HepG2 (cell line): ENCODE measurements at regions not wholly inside any gene's neighbourhood (a gene's known extent, or its start where the extent isn't known, plus 50 kb on each side); places are given as distances from the start of the nearest gene placed in this dataset.
"Not testable (repeated sequence)": the region's sequence is repeated elsewhere in the genome, so short reads cannot be mapped to it uniquely, and the experiment has no call there.

ENCODE experiments used
- CREM ChIP-seq, 2 experiments: sonication (generic) in 1 of 2; formaldehyde crosslinking in 1 of 2; IDR thresholded peaks; 2 replicates each; pipeline versions ENCODE4 v1.4.0 to v1.6.1; 2016 to 2020; ENCODE audit warnings: antibody characterized with exemption in 1 of 2, mild to moderate bottlenecking in 1 of 2, missing genetic modification reagents in 1 of 2
- EP300 ChIP-seq, 3 experiments: sonication (generic) in 1 of 3; formaldehyde crosslinking in 1 of 3; IDR thresholded peaks; 2 replicates each; pipeline versions ENCODE4 v1.5.1 to v1.6.1; 2011 to 2020; ENCODE audit warnings: low read depth in 2 of 3, low read length in 2 of 3, borderline replicate concordance in 1 of 3, improper control_type of control experiment in 1 of 3, mild to moderate bottlenecking in 1 of 3, missing genetic modification reagents in 1 of 3, moderate library complexity in 1 of 3
- ETV5 ChIP-seq: IDR thresholded peaks from 2 replicates; pipeline ENCODE4 v1.6.1; 2018; ENCODE audit warnings: missing biosample characterization, missing genetic modification reagents, inconsistent platforms, borderline replicate concordance
- LCORL ChIP-seq, 2 experiments: fragments of 450-650 bp in 1 of 2; sonication (generic) in 1 of 2; formaldehyde crosslinking in 1 of 2; IDR thresholded peaks; 2 replicates each; pipeline versions ENCODE4 v1.5.0 to v1.6.1; 2017 to 2020; ENCODE audit warnings: antibody characterized with exemption in 1 of 2, missing genetic modification reagents in 1 of 2
- TARDBP ChIP-seq: sonication (generic); formaldehyde crosslinking; IDR thresholded peaks from 2 replicates; pipeline ENCODE4 v1.8.0; 2022; ENCODE audit warnings: mild to moderate bottlenecking, missing genetic modification reagents
- ZNF235 ChIP-seq: sonication (generic); formaldehyde crosslinking; IDR thresholded peaks from 2 replicates; pipeline ENCODE4 v1.8.1; 2023; ENCODE audit warnings: mild to moderate bottlenecking, missing genetic modification reagents, borderline replicate concordance
- TF ChIP-seq, protein P1 (sequence below): IDR thresholded peaks from 2 replicates; pipeline ENCODE4 v1.6.1; 2016
- TF ChIP-seq, protein P2 (sequence below): sonication (generic); formaldehyde crosslinking; IDR thresholded peaks from 2 replicates; pipeline ENCODE4 v1.5.1; 2020; ENCODE audit warnings: missing genetic modification reagents, mild to moderate bottlenecking, borderline replicate concordance
- TF ChIP-seq, protein P3 (sequence below): sonication (generic); formaldehyde crosslinking; IDR thresholded peaks from 2 replicates; pipeline ENCODE4 v1.5.0; 2020; ENCODE audit warnings: missing genetic modification reagents
- TF ChIP-seq, protein P4 (sequence below): sonication (generic); formaldehyde crosslinking; IDR thresholded peaks from 2 replicates; pipeline ENCODE4 v1.5.1; 2020; ENCODE audit warnings: mild to moderate bottlenecking, missing genetic modification reagents, moderate library complexity
- TF ChIP-seq, protein P5 (sequence below): sonication (generic); formaldehyde crosslinking; IDR thresholded peaks from 2 replicates; pipeline ENCODE4 v1.4.0; 2020; ENCODE audit warnings: missing genetic modification reagents

DNA sequence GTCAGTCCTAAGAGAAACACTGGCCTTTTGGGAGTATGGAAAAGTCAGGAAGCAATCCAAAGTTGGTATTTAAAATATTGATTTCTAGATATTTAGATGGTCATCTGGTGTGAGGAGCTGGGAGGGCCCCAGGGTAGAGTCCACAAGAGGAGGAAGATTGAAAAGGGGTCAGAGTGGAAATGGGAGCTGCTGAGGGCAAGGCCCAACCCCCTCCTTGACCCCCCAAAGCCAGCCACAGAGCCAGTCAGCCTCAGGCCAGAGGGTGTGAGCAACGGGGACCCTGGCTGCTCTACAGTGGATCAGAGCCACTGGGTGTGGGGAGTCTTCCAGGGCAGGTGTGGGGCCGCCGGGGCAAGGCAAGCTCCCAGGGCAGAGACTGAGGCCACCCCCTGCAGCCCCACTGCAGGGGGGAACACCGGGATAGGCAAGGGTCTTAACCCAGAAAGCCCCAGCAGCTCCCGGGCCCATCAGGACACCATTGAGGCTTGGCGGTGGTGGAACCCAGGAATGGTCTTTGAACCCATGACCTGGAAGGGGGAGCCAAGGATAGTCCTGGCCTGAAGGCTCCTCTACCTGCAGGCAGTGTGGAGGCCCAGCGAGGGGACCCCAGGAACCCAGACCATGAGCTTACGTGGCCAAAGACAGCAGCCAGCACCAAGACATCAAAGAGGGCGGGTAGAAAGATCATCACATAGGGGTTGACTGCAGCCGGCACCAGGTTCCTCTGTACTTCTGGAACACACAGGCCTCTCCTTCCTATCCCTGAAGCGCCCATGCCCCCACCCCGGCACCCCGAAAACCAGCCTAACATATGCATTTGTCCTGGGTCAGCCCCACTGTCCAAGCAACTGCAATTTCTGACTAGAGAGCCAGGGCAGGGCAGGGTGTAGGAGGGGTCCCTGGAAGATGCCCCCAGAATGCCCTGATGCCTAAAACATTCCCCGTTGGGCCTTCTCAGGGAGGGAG is 51.3 kb upstream of the CSPG4 start (continued):
- TF ChIP-seq, protein P1, sequence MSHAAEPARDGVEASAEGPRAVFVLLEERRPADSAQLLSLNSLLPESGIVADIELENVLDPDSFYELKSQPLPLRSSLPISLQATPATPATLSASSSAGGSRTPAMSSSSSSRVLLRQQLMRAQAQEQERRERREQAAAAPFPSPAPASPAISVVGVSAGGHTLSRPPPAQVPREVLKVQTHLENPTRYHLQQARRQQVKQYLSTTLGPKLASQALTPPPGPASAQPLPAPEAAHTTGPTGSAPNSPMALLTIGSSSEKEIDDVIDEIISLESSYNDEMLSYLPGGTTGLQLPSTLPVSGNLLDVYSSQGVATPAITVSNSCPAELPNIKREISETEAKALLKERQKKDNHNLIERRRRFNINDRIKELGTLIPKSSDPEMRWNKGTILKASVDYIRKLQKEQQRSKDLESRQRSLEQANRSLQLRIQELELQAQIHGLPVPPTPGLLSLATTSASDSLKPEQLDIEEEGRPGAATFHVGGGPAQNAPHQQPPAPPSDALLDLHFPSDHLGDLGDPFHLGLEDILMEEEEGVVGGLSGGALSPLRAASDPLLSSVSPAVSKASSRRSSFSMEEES (CRISPR knock-in tag) = peak; percentile 19; the same call in 1 of the 2 replicates
- TF ChIP-seq TARDBP (CRISPR knock-in tag) (peak; percentile 37; the same call in 1 of the 2 replicates), CREM (IDR thresholded peaks at IDR 0.05) (peak; percentile 43; the same call in 1 of the 2 replicates), ZNF235 (0 out of 2 replicates have a peak, but pooled peaks have one; percentile 36), ETV5 (CRISPR knock-in tag) (peak; percentile 69; the same call in 1 of the 2 replicates), LCORL (CRISPR knock-in tag; IDR thresholded peaks at IDR 0.05) (peak; percentile 90), EP300 (IDR thresholded peaks at IDR 0.05; ENCODE audit: low read depth in 2 of 2, low read length in 2 of 2) (0 out of 4 replicates have a peak, but pooled peaks of 1 of the 2 experiments have one; percentile 40)
- not testable (repeated sequence) for TF ChIP-seq CREM (CRISPR knock-in tag; IDR thresholded peaks at IDR 0.05); LCORL (IDR thresholded peaks at IDR 0.05); EP300 (CRISPR knock-in tag; IDR thresholded peaks at IDR 0.05; ENCODE audit: borderline replicate concordance)
- TF ChIP-seq, protein P2, sequence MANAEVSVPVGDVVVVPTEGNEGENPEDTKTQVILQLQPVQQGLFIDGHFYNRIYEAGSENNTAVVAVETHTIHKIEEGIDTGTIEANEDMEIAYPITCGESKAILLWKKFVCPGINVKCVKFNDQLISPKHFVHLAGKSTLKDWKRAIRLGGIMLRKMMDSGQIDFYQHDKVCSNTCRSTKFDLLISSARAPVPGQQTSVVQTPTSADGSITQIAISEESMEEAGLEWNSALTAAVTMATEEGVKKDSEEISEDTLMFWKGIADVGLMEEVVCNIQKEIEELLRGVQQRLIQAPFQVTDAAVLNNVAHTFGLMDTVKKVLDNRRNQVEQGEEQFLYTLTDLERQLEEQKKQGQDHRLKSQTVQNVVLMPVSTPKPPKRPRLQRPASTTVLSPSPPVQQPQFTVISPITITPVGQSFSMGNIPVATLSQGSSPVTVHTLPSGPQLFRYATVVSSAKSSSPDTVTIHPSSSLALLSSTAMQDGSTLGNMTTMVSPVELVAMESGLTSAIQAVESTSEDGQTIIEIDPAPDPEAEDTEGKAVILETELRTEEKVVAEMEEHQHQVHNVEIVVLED (CRISPR knock-in tag) = peak; percentile 3; the same call in 1 of the 2 replicates
- TF ChIP-seq, protein P3, sequence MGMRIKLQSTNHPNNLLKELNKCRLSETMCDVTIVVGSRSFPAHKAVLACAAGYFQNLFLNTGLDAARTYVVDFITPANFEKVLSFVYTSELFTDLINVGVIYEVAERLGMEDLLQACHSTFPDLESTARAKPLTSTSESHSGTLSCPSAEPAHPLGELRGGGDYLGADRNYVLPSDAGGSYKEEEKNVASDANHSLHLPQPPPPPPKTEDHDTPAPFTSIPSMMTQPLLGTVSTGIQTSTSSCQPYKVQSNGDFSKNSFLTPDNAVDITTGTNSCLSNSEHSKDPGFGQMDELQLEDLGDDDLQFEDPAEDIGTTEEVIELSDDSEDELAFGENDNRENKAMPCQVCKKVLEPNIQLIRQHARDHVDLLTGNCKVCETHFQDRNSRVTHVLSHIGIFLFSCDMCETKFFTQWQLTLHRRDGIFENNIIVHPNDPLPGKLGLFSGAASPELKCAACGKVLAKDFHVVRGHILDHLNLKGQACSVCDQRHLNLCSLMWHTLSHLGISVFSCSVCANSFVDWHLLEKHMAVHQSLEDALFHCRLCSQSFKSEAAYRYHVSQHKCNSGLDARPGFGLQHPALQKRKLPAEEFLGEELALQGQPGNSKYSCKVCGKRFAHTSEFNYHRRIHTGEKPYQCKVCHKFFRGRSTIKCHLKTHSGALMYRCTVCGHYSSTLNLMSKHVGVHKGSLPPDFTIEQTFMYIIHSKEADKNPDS = 0 out of 2 replicates have a peak, but pooled peaks have one; percentile 1
- TF ChIP-seq, protein P4, sequence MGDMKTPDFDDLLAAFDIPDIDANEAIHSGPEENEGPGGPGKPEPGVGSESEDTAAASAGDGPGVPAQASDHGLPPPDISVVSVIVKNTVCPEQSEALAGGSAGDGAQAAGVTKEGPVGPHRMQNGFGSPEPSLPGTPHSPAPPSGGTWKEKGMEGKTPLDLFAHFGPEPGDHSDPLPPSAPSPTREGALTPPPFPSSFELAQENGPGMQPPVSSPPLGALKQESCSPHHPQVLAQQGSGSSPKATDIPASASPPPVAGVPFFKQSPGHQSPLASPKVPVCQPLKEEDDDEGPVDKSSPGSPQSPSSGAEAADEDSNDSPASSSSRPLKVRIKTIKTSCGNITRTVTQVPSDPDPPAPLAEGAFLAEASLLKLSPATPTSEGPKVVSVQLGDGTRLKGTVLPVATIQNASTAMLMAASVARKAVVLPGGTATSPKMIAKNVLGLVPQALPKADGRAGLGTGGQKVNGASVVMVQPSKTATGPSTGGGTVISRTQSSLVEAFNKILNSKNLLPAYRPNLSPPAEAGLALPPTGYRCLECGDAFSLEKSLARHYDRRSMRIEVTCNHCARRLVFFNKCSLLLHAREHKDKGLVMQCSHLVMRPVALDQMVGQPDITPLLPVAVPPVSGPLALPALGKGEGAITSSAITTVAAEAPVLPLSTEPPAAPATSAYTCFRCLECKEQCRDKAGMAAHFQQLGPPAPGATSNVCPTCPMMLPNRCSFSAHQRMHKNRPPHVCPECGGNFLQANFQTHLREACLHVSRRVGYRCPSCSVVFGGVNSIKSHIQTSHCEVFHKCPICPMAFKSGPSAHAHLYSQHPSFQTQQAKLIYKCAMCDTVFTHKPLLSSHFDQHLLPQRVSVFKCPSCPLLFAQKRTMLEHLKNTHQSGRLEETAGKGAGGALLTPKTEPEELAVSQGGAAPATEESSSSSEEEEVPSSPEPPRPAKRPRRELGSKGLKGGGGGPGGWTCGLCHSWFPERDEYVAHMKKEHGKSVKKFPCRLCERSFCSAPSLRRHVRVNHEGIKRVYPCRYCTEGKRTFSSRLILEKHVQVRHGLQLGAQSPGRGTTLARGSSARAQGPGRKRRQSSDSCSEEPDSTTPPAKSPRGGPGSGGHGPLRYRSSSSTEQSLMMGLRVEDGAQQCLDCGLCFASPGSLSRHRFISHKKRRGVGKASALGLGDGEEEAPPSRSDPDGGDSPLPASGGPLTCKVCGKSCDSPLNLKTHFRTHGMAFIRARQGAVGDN = peak; percentile 74
- TF ChIP-seq, protein P5, sequence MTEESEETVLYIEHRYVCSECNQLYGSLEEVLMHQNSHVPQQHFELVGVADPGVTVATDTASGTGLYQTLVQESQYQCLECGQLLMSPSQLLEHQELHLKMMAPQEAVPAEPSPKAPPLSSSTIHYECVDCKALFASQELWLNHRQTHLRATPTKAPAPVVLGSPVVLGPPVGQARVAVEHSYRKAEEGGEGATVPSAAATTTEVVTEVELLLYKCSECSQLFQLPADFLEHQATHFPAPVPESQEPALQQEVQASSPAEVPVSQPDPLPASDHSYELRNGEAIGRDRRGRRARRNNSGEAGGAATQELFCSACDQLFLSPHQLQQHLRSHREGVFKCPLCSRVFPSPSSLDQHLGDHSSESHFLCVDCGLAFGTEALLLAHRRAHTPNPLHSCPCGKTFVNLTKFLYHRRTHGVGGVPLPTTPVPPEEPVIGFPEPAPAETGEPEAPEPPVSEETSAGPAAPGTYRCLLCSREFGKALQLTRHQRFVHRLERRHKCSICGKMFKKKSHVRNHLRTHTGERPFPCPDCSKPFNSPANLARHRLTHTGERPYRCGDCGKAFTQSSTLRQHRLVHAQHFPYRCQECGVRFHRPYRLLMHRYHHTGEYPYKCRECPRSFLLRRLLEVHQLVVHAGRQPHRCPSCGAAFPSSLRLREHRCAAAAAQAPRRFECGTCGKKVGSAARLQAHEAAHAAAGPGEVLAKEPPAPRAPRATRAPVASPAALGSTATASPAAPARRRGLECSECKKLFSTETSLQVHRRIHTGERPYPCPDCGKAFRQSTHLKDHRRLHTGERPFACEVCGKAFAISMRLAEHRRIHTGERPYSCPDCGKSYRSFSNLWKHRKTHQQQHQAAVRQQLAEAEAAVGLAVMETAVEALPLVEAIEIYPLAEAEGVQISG (CRISPR knock-in tag) = peak; percentile 21; the same call in 1 of the 2 replicates
